ENCODE measurements at regions not wholly inside any gene's neighbourhood (a gene's known extent, or its start where the extent isn't known, plus 50 kb on each side); places are given as distances from the start of the nearest gene placed in this dataset.

- ChIA-PET CTCF (no interaction called here), POLR2A (no interaction called here)
- Histone ChIP-seq H3K4me1 (no peaks in the 10 kb centered on the region), H3K9me3 (no peaks in the 10 kb centered on the region), H3K4me2 (no peak overlapping the region), H3K4me3 (no peak overlapping the region), H3K27ac (no peak overlapping the region)
- ATAC-seq (no peak), FAIRE-seq (no peak), DNase-seq (ENCODE audit: low read depth in 1 of 2, low spot score in 1 of 2) (no peak)
- TF ChIP-seq HDAC2 (IDR thresholded peaks at IDR 0.05) (no peak), JUNB (IDR thresholded peaks at IDR 0.05) (no peak), FOXS1 (CRISPR knock-in tag; IDR thresholded peaks at IDR 0.05) (no peak), ESRRA (IDR thresholded peaks at IDR 0.05; ENCODE audit: borderline replicate concordance, low read length) (no peak), EHMT2 (IDR thresholded peaks at IDR 0.05; ENCODE audit: low read depth) (no peak), ZNF302 (CRISPR knock-in tag; IDR thresholded peaks at IDR 0.05) (no peak), HEYL (CRISPR knock-in tag; IDR thresholded peaks at IDR 0.05) (no peak), BHLHE40 (IDR thresholded peaks at IDR 0.05; ENCODE audit: low read depth, low read length) (no peak), SREBF2 (IDR thresholded peaks at IDR 0.05) (no peak), E2F6 (IDR thresholded peaks at IDR 0.05; ENCODE audit: borderline replicate concordance, low read depth) (no peak), RFX5 (IDR thresholded peaks at IDR 0.05) (no peak), MAZ (IDR thresholded peaks at IDR 0.05; ENCODE audit: borderline replicate concordance, low read depth, low read length) (no peak)
- WGBS (ENCODE audit: missing lambda C conversion rate), result 0% methylated on average over 1 of the region's 1 CpG
Measured at GRCh38 chr13:83086948-83087347, 795.3 kb downstream of the SLITRK1 start.

DNA sequence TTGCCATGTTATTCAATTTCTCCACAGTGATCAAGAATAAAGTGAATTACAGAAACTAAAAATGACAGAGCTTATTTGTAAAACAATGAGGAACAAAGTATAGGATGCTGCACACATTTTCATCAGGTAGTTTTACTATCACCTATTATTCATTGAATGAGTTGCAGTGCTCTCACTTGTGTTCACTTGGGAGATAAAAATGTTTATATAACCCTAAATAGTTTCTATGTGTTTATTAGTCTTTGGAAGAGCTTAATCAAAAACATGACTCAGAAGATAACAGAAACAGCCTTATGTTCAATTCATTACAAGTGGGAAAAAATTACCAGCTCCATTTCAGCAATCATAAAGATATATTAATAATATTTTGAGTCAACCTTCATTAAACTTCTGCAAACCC, 796.2 kb downstream of the SLITRK1 start:
- Histone ChIP-seq H3K4me1 (no peaks in the 10 kb centered on the region), H3K4me2 (no peak overlapping the region), H3K4me3 (no peak overlapping the region), H3K27ac (no peak overlapping the region), H3K9me3 (no peaks in the 10 kb centered on the region)
- ChIA-PET POLR2A (no interaction called here), CTCF (no interaction called here)
- ATAC-seq, result no peak
- no peak for DNase-seq (ENCODE audit: low read depth in 1 of 2, low spot score in 1 of 2)
- no peak for FAIRE-seq
- no peak for TF ChIP-seq CHD2 (IDR thresholded peaks at IDR 0.05; ENCODE audit: low read length, partially characterized antibody)
- TF ChIP-seq TFCP2L1 (CRISPR knock-in tag; IDR thresholded peaks at IDR 0.05), result no peak
- TF ChIP-seq TP53 (CRISPR knock-in tag; IDR thresholded peaks at IDR 0.05), result no peak
- TF ChIP-seq RCOR1 (IDR thresholded peaks at IDR 0.05; ENCODE audit: low read depth, low read length), result no peak
- no peak for TF ChIP-seq CHD4 (IDR thresholded peaks at IDR 0.05; ENCODE audit: borderline replicate concordance)

DNA sequence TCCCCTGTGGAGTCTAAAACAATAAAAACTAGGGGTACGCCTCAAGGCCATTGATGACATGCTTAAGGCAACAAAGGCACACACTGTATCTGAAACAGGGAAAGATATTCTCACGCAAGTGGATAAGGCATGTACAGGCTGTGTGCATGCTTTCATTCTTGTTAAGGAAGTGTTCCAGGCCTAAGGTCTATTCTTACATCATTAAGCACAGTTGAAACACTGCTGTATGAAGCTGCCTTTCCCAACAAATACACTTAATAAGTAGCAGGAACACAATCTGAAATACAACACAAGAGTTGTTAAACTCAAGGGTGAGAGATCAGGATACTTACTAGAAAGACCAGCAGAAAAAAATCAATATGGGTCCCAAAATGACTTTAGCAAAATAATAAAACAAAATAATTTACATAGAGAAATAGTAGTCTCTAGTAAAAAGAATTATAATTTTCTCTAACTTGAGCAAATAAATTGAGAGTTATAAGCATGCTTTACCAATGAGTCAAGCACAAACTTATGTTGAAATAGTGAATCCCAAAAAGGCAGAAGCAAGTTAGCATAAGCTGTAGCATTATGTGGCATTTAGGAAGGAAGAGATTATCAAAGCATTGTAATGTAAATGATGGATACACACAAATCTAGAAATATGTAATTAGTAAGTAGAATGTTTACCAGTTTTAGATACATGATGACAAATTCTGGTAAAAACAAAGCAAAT, 796.9 kb downstream of the SLITRK1 start:
- Histone ChIP-seq H3K4me2 (no peak overlapping the region), H3K9me3 (no peaks in the 10 kb centered on the region), H3K4me3 (no peak overlapping the region), H3K4me1 (no peaks in the 10 kb centered on the region), H3K27ac (no peak overlapping the region)
- ChIA-PET POLR2A (no interaction called here), CTCF (no interaction called here)
- DNase-seq (ENCODE audit: low read depth in 1 of 2, low spot score in 1 of 2) (no peak), FAIRE-seq (no peak), ATAC-seq (no peak)
- WGBS (ENCODE audit: missing lambda C conversion rate), result 44% methylated on average over 2 of the region's 2 CpGs
- TF ChIP-seq KDM1A (IDR thresholded peaks at IDR 0.05; ENCODE audit: low read depth), result no peak
- TF ChIP-seq RAD21 (conservative IDR thresholded peaks at IDR 0.05 in 1 of 2, IDR thresholded peaks at IDR 0.05 in 1 of 2), result no peak
- TF ChIP-seq EHMT2 (IDR thresholded peaks at IDR 0.05; ENCODE audit: low read depth), result no peak
- no peak for TF ChIP-seq EHF (CRISPR knock-in tag; IDR thresholded peaks at IDR 0.05)
- no peak for TF ChIP-seq SREBF2 (IDR thresholded peaks at IDR 0.05)
- TF ChIP-seq, protein P1, sequence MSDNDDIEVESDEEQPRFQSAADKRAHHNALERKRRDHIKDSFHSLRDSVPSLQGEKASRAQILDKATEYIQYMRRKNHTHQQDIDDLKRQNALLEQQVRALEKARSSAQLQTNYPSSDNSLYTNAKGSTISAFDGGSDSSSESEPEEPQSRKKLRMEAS (IDR thresholded peaks at IDR 0.05), result no peak
- TF ChIP-seq HOXA7 (CRISPR knock-in tag; IDR thresholded peaks at IDR 0.05), result no peak
- no peak for TF ChIP-seq E2F6 (IDR thresholded peaks at IDR 0.05; ENCODE audit: borderline replicate concordance, low read depth)
- TF ChIP-seq CHD4 (IDR thresholded peaks at IDR 0.05; ENCODE audit: borderline replicate concordance), result no peak
- no peak for TF ChIP-seq ELK1 (IDR thresholded peaks at IDR 0.05; ENCODE audit: low read depth, low read length)
- TF ChIP-seq, protein P2, sequence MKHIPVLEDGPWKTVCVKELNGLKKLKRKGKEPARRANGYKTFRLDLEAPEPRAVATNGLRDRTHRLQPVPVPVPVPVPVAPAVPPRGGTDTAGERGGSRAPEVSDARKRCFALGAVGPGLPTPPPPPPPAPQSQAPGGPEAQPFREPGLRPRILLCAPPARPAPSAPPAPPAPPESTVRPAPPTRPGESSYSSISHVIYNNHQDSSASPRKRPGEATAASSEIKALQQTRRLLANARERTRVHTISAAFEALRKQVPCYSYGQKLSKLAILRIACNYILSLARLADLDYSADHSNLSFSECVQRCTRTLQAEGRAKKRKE (CRISPR knock-in tag; IDR thresholded peaks at IDR 0.05; ENCODE audit: low read depth), result no peak

All from A549 (cell line).